ENCODE measurements at regions not wholly inside any gene's neighbourhood (a gene's known extent, or its start where the extent isn't known, plus 50 kb on each side); places are given as distances from the start of the nearest gene placed in this dataset.

DNA sequence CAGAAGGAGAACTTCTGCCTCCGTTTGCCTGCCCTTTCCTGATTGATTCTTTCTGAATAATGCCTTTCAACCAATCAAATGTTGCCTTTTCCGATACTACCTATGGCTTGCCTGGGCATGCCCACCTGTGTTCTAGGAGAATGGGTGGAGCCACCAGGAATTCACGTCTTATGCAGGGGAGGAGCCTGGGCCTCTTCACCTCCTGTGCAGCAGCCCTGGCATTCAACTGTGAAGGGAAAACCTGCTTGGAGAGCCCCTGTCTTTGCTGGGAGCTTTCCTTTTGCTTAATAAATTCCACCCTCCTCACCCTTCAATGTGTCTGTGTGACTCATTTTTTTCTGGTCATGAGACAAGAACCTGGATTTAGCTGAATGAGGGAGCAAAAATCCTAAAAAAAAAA lies 730.7 kb downstream of the UQCRFS1 start:
- POLR2A ChIA-PET, result no interaction called here
- CTCF ChIA-PET, result no interaction called here

DNA sequence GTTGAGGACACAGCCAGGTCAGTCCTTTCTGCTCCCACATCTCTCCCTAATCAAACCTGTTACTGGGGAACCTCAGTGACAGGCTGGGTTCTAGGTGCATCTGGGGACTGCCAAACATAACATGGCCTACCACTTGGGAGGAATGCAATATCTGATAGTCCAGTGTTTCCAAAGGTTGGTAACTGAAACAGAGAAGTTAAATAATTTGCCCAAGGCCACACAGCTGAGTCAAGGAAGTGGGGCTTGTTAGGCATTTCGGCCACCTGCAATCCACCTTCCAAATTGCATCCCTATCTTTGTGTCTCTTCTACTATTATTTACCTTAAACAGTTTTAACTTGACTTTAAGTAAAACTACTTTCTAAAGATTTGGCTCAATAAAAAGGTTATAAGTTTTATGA lies 731.3 kb downstream of the UQCRFS1 start:
- ChIA-PET POLR2A (no interaction called here), CTCF (no interaction called here)

DNA sequence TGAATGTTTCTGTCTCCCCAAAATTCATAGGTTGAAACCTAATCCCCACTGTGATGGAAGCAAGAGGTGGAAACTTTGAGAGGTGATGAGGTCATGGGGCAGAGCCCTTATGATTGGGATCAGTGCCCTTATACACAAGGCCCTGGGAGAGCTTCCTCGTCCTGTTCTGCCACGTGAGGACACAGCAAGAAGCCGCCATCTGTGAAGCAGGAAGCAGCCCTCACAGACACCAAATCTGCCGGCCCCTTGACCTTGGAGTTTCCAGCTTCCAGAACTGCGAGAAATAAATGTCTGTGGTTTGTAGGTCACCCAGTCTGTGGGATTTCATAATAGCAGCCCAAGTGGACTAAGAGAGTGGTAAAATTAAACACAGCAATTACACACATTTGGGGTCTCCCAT lies 737.4 kb downstream of the UQCRFS1 start:
- POLR2A ChIA-PET, result no interaction called here
- CTCF ChIA-PET, result no interaction called here

DNA sequence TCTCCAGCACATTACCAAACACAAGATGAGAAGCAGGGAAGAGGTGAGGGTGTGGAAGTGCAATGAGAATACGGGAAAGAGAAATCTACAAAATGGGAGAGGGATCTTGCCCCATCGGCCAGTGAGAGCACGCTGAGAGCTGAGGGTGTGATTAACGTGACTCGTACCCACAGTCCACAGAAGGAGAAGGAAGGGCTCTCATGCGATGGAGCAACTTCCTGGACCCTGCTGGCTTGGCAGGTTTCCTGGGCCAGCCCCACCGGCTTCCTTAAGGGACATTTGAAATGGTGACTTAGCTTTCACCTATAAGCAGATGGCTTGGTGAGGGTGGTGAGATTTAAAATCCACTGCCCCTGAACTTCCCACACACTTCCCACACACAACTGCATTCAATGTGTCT lies 740.1 kb downstream of the UQCRFS1 start:
- ChIA-PET CTCF (no interaction called here), POLR2A (no interaction called here)

DNA sequence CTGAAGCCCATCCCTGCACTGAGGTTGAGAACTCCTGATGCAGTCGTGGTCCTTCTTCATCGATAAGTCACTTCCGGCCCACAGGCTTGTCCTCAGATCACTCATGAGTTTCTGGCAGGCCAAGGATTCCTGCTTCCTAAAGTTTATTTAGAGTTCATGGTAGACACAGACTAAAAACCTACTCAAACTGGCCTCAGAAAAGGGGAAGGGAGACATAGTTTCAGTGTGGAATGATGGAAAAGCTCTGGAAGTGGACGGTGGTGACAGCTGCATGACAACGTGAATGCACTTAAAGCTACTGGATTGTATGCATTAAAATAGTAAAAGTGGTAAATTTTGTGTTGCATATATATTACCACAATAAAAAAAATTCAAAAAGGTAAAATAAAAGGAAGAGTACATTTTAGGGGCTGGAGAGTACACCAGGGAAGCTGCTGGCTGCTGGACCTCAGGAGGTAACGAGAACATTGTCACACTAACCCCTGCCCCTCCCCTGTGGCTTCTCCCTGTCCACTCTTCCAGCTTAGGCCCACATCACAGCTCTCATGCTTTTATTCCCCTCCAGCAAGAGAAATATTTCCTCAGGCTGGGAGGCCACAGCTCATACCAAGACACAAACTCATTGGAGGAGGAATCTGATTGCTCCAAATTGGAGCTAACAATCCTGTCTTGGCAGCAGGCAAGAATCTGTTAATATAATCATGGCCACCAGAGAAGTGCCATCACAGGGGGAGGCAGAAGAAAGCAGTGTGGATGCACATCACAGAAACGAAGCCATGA lies 741.0 kb downstream of the UQCRFS1 start:
- POLR2A ChIA-PET, result no interaction called here
- CTCF ChIA-PET, result no interaction called here

DNA sequence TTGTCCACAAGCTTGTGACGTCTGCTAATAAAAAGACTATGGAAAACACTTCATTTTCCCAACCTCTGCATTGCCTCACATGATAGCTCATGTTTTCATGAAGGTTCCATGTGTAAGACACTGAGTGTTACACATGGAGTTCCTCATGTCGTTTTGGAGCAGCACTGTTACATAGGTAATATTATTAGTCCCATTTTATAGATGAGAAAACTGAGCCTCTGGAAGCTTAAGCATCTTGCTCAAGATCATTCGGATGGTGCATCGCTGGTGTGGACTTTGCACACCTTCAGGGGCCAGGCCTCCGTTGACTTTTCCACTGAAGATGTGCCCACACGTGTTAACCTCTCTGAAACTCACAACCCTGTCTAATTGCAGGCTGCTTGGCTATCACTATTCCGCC lies 743.4 kb downstream of the UQCRFS1 start:
- ChIA-PET POLR2A (no interaction called here), CTCF (interaction anchor here (0.8 to 1.2 kb wide), 2 partner anchors 164 kb away, joined by 3 read pairs; no protein-coding TSS in a partner anchor)

DNA sequence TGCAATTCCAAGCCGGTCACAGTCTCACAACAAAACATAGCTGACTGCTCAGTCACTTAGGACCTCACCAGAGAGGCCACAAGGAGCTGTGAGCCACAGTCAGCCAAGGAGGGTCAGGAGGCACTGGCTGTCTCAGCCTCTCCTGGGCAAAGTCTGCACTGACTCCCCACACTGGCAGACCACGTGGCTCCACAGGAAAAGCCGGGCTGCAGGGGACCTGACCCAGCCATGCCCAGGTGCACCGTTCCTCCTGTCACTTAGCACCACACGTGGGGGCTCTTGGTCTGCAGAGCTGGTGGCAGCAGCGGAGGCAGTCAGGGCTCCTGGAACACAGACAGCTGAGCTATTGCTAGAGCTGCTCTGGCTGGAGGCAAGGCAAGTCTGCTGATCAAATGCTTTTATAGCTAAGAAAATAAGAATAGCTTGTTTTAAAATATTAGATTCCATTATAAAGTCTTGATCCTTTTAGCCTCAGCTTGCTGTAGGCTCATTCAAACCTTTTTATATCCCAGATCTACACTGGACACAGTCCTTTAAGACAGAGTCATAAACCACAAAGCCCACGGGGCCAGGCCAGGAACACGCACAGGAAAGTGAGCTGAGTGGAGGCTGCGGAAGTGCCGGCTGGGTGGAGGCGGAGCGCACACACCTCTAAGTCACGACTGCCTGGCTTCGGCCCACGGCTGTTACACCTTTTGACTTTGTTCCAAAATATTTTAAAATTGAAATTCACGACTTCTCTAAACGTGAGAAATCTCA lies 744.1 kb downstream of the UQCRFS1 start:
- ChIA-PET CTCF (interaction anchor here (0.8 to 1.2 kb wide), 3 partner anchors 164 to 241 kb away, joined by 3 read pairs; no protein-coding TSS in a partner anchor), POLR2A (interaction anchor here (0.5 kb wide), 1 partner anchor 22 kb away, joined by 6 read pairs; no protein-coding TSS in a partner anchor)

DNA sequence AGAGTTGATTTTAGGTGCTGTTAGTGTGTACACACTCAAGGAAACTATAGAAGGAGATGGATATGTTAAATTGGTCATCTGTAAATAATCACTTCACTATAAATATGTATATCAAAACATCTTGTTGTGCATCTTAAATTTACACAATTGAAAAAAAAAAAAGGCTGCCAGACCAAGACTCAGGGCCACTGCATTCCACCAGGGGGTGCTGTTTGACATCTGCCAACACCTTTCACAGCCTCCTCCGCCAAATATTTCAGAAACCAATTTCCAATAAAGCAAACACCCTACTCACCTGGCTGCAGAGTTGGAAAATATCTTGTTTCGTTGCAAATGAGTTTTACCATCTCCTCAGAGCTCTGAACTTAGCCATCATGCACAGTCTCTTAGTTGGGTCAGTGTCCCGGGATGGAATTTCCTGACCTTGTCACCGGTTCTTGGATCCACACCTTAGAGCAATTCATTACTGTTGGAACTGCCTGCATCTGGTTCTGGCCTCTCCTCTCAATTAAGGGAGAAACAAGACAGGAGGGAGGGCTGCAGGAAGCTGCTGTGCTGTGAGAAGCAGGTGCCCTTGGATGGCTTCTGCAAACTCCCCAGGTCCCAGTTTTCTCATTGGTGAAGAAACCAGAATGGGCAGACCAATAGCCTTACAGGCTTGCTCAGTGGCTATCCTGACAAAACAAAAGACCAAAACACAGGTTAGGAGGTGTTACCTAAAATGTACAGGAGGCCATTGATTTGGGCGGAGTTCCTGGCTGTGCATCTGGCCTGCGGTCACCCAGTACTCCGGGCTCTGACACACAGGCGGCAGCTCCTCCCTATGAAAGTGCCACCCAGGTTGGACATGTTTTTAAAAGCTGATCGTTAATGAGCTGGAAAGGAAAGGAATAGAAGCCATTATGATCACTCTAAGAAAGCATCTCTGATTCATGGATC lies 746.6 kb downstream of the UQCRFS1 start:
- ChIA-PET POLR2A (no interaction called here), CTCF (interaction anchor here (0.6 to 1.0 kb wide), 2 partner anchors 157 to 259 kb away, joined by 3 to 5 read pairs; no protein-coding TSS in a partner anchor)

DNA sequence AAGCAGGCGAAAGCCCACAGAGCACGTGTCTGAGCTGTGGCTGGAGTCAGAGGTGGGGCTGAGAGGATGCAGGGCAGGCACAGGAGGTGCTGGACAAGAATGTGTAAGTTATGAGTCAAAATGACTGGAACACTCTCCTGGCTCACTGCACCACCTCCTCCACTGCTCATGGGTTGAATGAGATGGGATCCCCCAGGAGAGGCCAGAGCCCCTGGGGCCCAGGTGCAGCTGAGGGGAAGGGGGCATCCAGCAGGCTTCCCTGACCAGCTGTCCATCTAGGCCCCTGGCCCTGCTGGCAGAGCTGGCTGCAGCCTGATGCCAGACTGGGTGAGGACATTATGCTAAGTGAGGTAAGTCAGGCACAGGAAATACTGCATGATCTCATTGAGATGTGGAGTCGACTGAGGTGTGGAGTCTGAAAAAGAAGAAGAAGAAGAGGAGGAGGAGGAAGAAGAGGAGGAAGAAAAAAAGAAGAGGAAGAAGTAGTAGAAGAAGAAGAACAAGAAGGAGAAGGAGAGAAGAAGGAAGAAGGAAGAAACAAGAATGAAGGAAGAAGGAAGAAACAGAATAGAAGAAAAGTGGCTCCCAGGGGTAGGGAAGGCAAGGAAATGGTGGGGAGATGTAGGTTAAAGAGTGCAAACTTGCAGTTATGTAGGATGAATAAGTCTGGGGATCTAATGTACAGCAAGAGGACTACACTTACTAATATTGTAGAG lies 747.4 kb downstream of the UQCRFS1 start:
- ChIA-PET CTCF (interaction anchor here (1.0 kb wide), 1 partner anchor 260 kb away, joined by 3 read pairs; no protein-coding TSS in a partner anchor), POLR2A (no interaction called here)

DNA sequence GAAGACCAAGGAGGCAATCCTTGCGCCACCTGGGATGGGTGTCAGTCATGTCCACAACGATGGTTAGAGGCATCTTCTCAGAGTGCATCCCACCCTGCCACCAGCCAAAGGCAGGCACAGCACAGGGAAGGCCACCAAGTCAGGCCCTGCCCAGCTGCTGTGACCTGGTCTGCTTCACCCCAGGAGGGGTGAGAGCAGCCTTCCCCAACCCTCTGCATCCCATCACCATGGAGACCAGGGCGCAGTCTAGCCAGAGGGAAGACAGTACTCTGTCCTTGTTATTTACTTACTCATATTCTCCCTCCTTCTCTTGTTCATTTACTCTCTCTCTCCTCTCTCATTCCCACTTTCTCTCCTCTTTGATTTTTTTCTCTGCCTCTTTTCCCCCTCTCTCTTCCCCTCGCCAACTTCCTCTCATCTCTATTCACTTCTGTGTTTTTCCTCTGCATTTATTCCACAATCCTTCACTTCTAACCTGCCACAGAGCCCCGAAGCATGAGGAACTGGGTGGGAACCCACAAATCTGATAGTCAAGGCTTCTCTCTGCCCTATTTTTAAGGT lies 749.4 kb downstream of the UQCRFS1 start:
- CTCF ChIA-PET, result interaction anchor here (0.6 to 1.1 kb wide), 2 partner anchors 55 to 170 kb away, joined by 3 read pairs; no protein-coding TSS in a partner anchor
- POLR2A ChIA-PET, result no interaction called here

DNA sequence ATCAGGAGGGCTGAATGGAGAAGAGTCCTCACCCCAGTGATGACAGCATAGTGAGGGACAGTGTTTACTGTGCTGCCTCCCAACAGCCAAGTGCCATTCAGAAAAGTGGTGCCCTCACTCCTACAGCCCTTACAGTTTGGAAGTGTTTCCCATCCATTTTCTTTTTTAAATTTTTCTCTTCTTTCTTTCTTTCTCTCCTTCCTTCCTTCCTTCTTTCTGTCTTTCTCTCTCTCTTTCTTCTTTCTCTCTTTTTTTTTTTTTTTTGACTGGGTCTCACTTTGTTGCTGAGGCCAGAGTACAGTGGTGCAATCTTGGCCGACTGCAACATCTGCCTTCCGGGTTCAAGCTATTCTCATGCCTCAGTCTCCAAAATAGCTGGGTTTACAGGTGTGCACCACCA lies 755.3 kb downstream of the UQCRFS1 start:
- ChIA-PET POLR2A (no interaction called here), CTCF (no interaction called here)

DNA sequence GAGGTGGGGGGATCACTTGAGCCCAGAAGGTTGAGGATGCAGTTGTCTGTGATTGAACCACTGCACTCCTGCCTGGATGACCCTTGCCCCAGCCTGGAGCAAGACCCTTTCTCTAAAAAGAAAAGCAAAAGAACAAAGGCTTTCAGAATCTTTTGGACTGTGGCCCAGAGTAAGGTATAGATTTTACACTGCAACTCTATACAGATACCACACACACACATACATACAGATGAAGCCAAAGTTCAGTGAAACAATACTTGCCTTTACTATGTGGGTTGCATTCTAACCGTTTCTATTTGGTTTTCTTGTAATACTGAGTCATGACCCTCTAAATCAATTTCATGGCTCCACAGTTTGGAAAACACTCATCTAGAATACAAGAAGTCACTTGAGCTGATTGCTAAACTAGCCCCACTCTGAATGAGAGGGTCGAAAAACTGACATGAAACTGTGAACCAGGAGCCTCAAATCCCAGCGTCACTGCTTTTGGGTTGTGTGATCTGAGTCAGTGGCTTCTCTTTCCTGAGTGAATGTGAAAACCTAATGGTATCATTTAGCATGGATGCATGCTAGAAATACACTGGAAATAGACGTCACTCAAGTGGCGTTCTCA lies 756.1 kb downstream of the UQCRFS1 start:
- ChIA-PET CTCF (no interaction called here), POLR2A (no interaction called here)

DNA sequence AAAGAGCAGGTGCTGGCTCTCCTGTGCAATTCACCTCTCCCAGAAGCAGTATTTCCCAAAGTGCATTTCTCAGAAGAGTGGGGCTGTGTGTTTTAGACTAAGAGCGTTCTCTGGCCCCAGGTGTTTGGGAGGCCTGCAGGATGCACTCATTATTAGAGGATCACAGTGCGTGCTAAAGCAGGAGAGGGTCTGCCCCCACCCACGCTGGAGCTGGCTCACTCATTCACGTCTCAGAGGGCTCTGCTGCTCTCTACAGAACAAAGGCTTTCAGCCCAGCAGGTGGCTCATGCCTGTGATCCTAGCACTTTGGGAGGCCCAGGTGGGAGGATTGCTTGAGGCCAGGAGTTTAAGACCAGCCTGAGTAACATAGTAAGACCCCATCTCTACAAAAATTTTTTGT lies 756.7 kb downstream of the UQCRFS1 start:
- ChIA-PET CTCF (no interaction called here), POLR2A (no interaction called here)

DNA sequence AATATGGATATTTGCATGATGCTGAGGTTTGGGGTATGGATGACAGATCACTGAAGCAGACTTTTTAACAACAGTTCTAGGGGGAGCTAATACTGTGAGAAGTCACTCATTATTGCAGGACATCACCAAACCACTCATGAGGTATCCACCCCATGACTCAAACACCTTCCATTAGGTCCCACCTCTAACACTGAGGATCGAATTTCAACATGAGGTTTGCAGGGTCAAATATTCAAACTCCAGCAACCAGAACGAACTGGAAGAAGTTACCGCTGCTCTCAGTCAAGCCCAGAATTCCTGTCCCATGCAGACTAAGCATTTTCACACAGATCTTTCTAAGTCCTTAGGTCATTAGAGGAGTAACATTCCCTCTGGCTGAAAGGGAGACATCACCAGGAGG lies 758.9 kb downstream of the UQCRFS1 start:
- ChIA-PET CTCF (no interaction called here), POLR2A (no interaction called here)

DNA sequence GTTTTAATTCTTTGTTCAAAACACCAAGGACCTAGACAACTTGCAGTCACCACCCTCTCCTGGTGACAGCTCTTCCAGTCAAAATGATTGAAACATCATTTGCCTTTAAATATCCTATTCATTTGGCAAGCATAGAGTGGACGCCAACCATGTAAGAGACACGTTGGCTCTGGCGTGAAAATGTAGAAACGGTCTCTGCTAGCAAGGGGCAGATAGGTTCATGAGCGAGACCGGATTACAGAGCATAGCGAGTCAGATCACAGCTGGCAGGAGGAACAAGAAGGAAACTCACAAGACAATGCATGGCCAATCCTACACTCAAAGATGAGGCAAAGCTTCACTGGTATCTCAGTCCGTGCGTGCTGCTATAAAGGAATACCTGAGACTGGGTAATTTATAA lies 759.5 kb downstream of the UQCRFS1 start:
- CTCF ChIA-PET, result no interaction called here
- POLR2A ChIA-PET, result no interaction called here

DNA sequence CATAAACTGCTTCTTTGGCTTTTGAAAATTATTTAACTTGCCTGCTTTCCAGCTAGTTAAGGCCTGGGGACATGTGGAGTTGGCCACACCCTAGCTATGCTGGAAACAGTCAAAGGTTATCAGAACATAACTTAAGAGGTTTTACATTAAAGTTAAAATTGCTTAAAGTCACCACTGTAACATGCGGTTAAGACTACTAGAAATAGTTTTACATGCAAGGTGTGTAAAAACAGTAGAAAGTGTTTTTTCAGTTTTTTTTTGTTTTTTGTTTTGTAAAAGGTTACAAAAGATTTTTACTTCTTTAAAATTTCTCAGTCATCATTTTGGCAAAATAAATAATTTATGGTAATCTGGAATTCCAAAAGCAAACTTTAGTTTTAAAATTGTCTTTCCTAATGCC lies 763.1 kb downstream of the UQCRFS1 start:
- ChIA-PET CTCF (no interaction called here), POLR2A (no interaction called here)

DNA sequence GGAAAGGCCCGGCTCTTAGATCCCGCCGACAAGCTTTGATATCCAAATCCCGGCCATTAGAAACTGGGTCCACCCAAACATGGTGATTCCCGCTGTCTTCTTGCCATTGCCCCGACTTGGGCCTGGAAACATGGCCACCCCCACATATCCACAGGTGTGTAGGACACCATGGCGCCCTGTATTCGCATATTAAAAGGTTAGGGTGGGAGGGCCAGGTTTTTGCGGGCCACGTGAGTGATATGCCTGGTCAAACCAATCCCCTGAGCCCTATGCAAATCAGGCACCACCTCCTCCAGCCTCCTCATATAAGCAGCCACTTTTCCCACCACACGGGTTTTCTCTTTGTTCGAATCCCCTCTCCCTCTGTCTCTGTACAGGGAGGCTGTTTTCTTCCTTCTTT lies 766.4 kb downstream of the UQCRFS1 start:
- ChIA-PET POLR2A (no interaction called here), CTCF (no interaction called here)

DNA sequence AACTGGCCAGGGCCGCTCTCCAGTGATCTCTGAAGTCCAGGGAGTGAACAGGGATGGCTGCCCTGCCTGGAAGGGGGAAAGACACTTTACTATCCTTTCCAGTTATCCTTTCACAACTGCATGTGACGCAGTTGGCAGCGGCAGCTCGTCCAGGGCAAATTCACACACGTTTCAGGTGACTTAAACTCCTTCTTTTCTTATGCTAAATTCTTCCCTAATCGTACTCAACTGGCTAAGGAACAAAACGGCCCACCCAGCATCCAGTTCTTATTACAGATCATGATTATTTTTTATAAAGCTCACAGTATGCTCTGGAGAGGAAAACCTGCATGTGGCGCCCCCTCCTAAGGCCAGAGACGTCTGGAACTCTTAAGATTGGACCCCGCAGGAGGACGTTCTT lies 767.1 kb downstream of the UQCRFS1 start:
- ChIA-PET CTCF (no interaction called here), POLR2A (no interaction called here)

DNA sequence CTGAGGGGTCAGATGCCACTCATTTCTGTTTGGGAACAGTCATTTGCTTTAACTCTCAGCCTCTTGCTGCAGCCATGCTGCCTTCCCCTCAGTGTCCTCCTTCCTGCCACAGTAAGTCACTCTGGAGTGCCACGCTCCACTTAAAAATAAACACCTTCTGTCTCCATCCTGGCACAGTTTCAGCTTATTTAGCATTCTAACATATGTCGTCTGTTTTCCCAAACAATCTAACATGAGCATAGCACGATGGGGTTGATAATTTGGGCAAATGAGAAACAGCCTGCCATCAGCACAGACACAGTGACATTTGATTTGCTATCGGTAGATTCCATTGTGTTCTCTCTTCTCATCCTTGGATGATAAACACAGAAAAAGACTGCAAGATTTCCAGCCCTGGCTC lies 768.6 kb downstream of the UQCRFS1 start:
- CTCF ChIA-PET, result no interaction called here
- POLR2A ChIA-PET, result no interaction called here

Data from activated CD8-positive, alpha-beta memory T cell treated with anti-CD3 and anti-CD28 coated beads for 36 hours (primary cell).